Lung (tissue), 11 donors: ENCODE measurements at regions not wholly inside any gene's neighbourhood (a gene's known extent, or its start where the extent isn't known, plus 50 kb on each side); places are given as distances from the start of the nearest gene placed in this dataset.

ENCODE experiments used
- ATAC-seq: fragments of 200-7000 bp; cut with Tn5 transposase; one replicate; pipeline ENCODE4 v1.9.1; 2020; ENCODE audit warnings: moderate number of reproducible peaks; ENCODE audit not compliant: insufficient read depth, low FRiP score
- DNase-seq, 3 donors: peaks; one replicate each; pipeline ENCODE4 v3.0.0-alpha.2; 2013 to 2017
- H3K27ac ChIP-seq, 2 donors: one replicate each; pipeline ENCODE4 v1.5.1; 2013; ENCODE audit warnings: mild to moderate bottlenecking in 2 of 2, moderate library complexity in 2 of 2, control low read depth in 1 of 2, inconsistent platforms in 1 of 2, low read depth in 1 of 2, low read length in 1 of 2
- H3K27me3 ChIP-seq, 3 donors: one replicate each; pipeline ENCODE4 v1.5.1; 2013; ENCODE audit warnings: low read length in 2 of 3; ENCODE audit not compliant: control insufficient read depth in 3 of 3, insufficient read depth in 3 of 3
- H3K36me3 ChIP-seq, 4 donors: one replicate each; pipeline ENCODE4 v1.5.1; 2013; ENCODE audit warnings: low read length in 4 of 4, mild to moderate bottlenecking in 1 of 4, moderate library complexity in 1 of 4; ENCODE audit not compliant: control insufficient read depth in 4 of 4, insufficient read depth in 4 of 4
- H3K4me1 ChIP-seq, 5 donors: one replicate each; pipeline ENCODE4 v1.5.1; 2013; ENCODE audit warnings: low read length in 5 of 5, mild to moderate bottlenecking in 2 of 5, moderate library complexity in 1 of 5; ENCODE audit not compliant: control insufficient read depth in 5 of 5, insufficient read depth in 5 of 5
- H3K4me3 ChIP-seq: one replicate; pipeline ENCODE4 v1.5.1; 2013; ENCODE audit warnings: mild to moderate bottlenecking, control low read depth, moderate library complexity
- H3K9ac ChIP-seq, 2 donors: one replicate each; pipeline ENCODE4 v1.5.1; 2013; ENCODE audit warnings: low read length in 2 of 2, control low read depth in 1 of 2; ENCODE audit not compliant: insufficient read depth in 1 of 2
- H3K9me3 ChIP-seq, 4 donors: one replicate each; pipeline ENCODE4 v1.5.1; 2013; ENCODE audit warnings: low read length in 3 of 4, mild to moderate bottlenecking in 1 of 4, moderate library complexity in 1 of 4; ENCODE audit not compliant: control insufficient read depth in 4 of 4, insufficient read depth in 3 of 4
- WGBS, 2 donors: extraction: QIAGEN DNeasy Blood & Tissue Kit; methylation state at CpG; one replicate each; pipeline ENCODE4 v1.1.7; 2013; 5-methylcytosine and 5-hydroxymethylcytosine counted together
- TF ChIP-seq, protein P1 (sequence below): IDR thresholded peaks from 2 replicates; pipeline ENCODE4 v1.5.1; 2012; ENCODE audit warnings: mild to moderate bottlenecking; ENCODE audit errors: control extremely low read depth, extremely low read depth
- donor health status: control.
- donor health status: control.
- donor health status: Bipolar disorder and iron deficiency.
- donor health status: healthy.
- donor health status: DM: yes; HTN: yes; CAD: no.

DNA sequence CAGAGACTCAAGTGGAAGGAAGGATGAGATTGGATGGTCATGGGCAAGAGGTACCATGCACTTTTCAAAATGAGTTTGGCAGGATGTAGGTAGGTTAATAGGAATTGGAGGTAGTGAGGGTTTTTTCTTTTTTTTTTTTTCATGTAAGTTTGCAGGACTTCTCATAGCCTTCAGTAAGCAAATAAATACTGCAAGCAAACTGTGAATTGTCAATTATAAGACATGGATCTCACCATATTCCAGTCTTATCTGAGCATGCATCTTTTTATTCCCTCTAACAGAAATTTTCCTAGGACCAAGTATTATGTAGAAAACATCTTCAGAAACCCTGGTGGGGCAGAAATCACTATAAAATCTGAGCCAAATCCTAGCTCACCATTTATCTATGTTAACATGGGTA lies 584.6 kb upstream of the CDH5 start:
- ATAC-seq, result no peak
- H3K36me3 ChIP-seq, result no peaks in the 10 kb centered on the region
- H3K27me3 ChIP-seq, result no peaks in the 10 kb centered on the region
- TF ChIP-seq, protein P1, sequence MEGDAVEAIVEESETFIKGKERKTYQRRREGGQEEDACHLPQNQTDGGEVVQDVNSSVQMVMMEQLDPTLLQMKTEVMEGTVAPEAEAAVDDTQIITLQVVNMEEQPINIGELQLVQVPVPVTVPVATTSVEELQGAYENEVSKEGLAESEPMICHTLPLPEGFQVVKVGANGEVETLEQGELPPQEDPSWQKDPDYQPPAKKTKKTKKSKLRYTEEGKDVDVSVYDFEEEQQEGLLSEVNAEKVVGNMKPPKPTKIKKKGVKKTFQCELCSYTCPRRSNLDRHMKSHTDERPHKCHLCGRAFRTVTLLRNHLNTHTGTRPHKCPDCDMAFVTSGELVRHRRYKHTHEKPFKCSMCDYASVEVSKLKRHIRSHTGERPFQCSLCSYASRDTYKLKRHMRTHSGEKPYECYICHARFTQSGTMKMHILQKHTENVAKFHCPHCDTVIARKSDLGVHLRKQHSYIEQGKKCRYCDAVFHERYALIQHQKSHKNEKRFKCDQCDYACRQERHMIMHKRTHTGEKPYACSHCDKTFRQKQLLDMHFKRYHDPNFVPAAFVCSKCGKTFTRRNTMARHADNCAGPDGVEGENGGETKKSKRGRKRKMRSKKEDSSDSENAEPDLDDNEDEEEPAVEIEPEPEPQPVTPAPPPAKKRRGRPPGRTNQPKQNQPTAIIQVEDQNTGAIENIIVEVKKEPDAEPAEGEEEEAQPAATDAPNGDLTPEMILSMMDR, result no peak
- no peak for DNase-seq
- no peak overlapping the region for H3K4me3 ChIP-seq
- no peak overlapping the region for H3K9ac ChIP-seq
- peaks cover 0 to 3% (median 0%) of the 10 kb centered on the region in 4 donors for H3K9me3 ChIP-seq
- H3K27ac ChIP-seq, result no peak overlapping the region
- peaks cover 0 to 14% (median 0%) of the 10 kb centered on the region in 5 donors for H3K4me1 ChIP-seq

DNA sequence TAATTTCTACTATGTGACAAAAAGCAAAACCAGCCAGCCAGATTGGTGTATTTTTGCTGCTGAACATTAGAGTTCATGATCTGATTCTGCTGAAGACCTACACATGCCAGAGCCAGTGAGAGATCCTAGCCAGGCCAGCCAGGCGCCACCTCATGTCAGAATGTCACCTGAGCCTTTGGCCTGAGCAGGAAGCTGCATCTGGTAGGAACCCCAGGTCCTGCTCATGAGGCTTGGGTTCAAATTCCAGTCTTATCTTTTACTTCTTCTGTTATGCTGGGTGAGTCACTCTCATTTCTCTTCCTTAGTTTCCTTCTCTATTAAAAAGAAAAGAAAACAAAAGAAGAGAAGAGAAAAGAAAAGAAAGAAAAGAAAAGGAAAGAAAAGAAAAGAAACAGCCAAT lies 585.1 kb upstream of the CDH5 start:
- no peak overlapping the region for H3K4me3 ChIP-seq
- H3K4me1 ChIP-seq, result peaks cover 0 to 11% (median 0%) of the 10 kb centered on the region in 5 donors
- H3K9me3 ChIP-seq, result peaks cover 0 to 3% (median 0%) of the 10 kb centered on the region in 4 donors
- no peak for ATAC-seq
- no peak for DNase-seq
- 77 to 90% methylated on average over 1 of the region's 1 CpG for WGBS, 2 donors
- TF ChIP-seq, protein P1, result no peak
- no peaks in the 10 kb centered on the region for H3K27me3 ChIP-seq
- no peaks in the 10 kb centered on the region for H3K36me3 ChIP-seq
- H3K27ac ChIP-seq, result no peak overlapping the region
- no peak overlapping the region for H3K9ac ChIP-seq

DNA sequence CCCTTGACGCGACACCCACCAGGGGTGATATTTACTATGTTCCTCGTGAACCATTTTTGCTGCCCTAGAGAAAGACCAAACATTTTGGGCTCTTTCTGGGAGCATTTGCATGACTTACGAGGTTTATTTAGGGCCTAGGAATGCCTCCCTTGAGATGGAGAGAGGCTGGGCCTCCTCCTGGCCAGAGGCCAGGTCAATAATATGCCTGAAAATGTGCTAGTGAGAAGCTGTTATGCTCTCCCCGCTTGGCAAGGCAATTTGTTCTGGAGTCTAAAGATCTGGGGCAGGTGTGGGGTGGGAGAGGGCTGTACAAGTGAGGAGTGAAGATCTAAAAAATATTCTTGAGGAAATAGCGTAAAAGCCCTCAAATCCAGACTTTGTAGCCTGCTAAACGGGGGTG lies 587.3 kb upstream of the CDH5 start:
- Histone ChIP-seq H3K27ac (no peak overlapping the region), H3K9me3 (peaks cover 0 to 3% (median 0%) of the 10 kb centered on the region in 4 donors), H3K27me3 (no peaks in the 10 kb centered on the region), H3K36me3 (no peaks in the 10 kb centered on the region), H3K4me3 (no peak overlapping the region), H3K4me1 (peaks cover 0 to 11% (median 0%) of the 10 kb centered on the region in 5 donors), H3K9ac (no peak overlapping the region)
- WGBS, 2 donors, result 79 to 91% methylated on average over 7 of the region's 7 CpGs
- DNase-seq (peak in 1 of 3 donors; percentile 36), ATAC-seq (no peak)
- TF ChIP-seq, protein P1, result no peak

DNA sequence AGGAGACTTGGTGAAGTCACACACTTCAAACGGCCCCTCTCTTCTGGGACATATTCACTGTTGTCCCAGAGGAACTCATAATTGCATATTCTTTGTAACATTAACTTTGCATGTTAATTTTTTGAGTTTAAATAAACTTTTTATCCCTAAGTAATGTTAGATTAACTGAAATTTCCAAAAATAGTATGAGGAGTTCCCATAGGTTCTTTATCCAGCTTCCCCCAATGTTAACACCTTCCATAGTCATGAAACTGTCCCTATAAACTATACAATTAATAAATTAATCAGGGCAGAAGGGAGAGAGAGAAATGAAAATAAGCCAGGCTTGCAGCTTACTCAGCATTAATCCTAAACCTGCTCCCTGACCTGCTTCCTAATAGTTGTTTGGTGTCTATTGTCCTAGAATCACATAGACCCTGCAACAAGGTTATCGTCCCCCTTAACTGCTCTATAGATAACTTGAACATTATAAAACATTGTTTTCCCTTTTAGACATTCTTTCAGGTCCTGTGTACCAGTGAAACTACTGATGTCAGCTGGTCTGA lies 589.8 kb upstream of the CDH5 start:
- H3K27ac ChIP-seq, result no peak overlapping the region
- DNase-seq (no peak), ATAC-seq (no peak)
- H3K9me3 ChIP-seq, result peaks cover 0 to 3% (median 0%) of the 10 kb centered on the region in 4 donors
- H3K27me3 ChIP-seq, result no peaks in the 10 kb centered on the region
- no peak overlapping the region for H3K9ac ChIP-seq
- H3K4me3 ChIP-seq, result no peak overlapping the region
- 89 to 95% methylated on average over 2 of the region's 2 CpGs for WGBS, 2 donors
- H3K4me1 ChIP-seq, result peaks cover 0 to 5% (median 0%) of the 10 kb centered on the region in 5 donors
- TF ChIP-seq, protein P1, result no peak
- H3K36me3 ChIP-seq, result no peaks in the 10 kb centered on the region
